NCI-H146 (cell line): ENCODE measurements at regions not wholly inside any gene's neighbourhood (a gene's known extent, or its start where the extent isn't known, plus 50 kb on each side); places are given as distances from the start of the nearest gene placed in this dataset.

Experiments
- DNase-seq: peaks from one replicate; lab custom pipeline; 2025; lab: John Stamatoyannopoulos, UW

GRCh38 chr6:24016286-24016685, 109.7 kb upstream of the NRSN1 start:
- no peak for DNase-seq

GRCh38 chr6:24016857-24017256, 109.2 kb upstream of the NRSN1 start:
- DNase-seq, result no peak

- no peak for DNase-seq
Measured at GRCh38 chr6:24019393-24019792, 106.6 kb upstream of the NRSN1 start.

- DNase-seq, result no peak
Measured at GRCh38 chr6:24019830-24020229, 106.2 kb upstream of the NRSN1 start.

GRCh38 chr6:24026050-24026449, 100.0 kb upstream of the NRSN1 start:
- no peak for DNase-seq

GRCh38 chr6:24031496-24031895, 94.5 kb upstream of the NRSN1 start:
- no peak for DNase-seq

- no peak for DNase-seq
Measured at GRCh38 chr6:24032896-24033688, 92.9 kb upstream of the NRSN1 start.

GRCh38 chr6:24043848-24044247, 82.2 kb upstream of the NRSN1 start:
- no peak for DNase-seq

GRCh38 chr6:24051942-24052589, 73.9 kb upstream of the NRSN1 start:
- DNase-seq, result no peak

GRCh38 chr6:24052590-24052961, 73.4 kb upstream of the NRSN1 start:
- DNase-seq, result no peak

- DNase-seq, result no peak
Measured at GRCh38 chr6:24053057-24053456, 73.0 kb upstream of the NRSN1 start.

- no peak for DNase-seq
Measured at GRCh38 chr6:24054388-24054787, 71.6 kb upstream of the NRSN1 start.

GRCh38 chr6:24056567-24056966, 69.4 kb upstream of the NRSN1 start:
- DNase-seq, result no peak

- DNase-seq, result no peak
Measured at GRCh38 chr6:24057030-24057429, 69.0 kb upstream of the NRSN1 start.

- no peak for DNase-seq
Measured at GRCh38 chr6:24060982-24061754, 64.8 kb upstream of the NRSN1 start.

- peak; percentile 39 for DNase-seq
Measured at GRCh38 chr6:24064106-24064505, 61.9 kb upstream of the NRSN1 start.

GRCh38 chr6:24064832-24065231, 61.2 kb upstream of the NRSN1 start:
- DNase-seq, result no peak

- no peak for DNase-seq
Measured at GRCh38 chr6:24069526-24069925, 56.5 kb upstream of the NRSN1 start.

GRCh38 chr6:24072038-24072746, 53.8 kb upstream of the NRSN1 start:
- DNase-seq, result no peak

- no peak for DNase-seq
Measured at GRCh38 chr6:24076011-24076410, 50.0 kb upstream of the NRSN1 start.
